Mesenchymal stem cell (in vitro differentiated cells and primary cell): ENCODE measurements at regions not wholly inside any gene's neighbourhood (a gene's known extent, or its start where the extent isn't known, plus 50 kb on each side); places are given as distances from the start of the nearest gene placed in this dataset.

Experiments used
- DNase-seq: peaks from one replicate; pipeline ENCODE4 v3.0.0-alpha.2; 2013
- H2AFZ ChIP-seq: one replicate; pipeline ENCODE4 v1.6.1; 2013; ENCODE audit warnings: low read depth, mild to moderate bottlenecking, control low read depth, inconsistent platforms, low read length, moderate library complexity
- H2AK5ac ChIP-seq: 2 replicates; pipeline ENCODE4 v1.6.1; 2013; ENCODE audit warnings: low read length, moderate library complexity, mild to moderate bottlenecking, inconsistent platforms; ENCODE audit not compliant: severe bottlenecking
- H2BK120ac ChIP-seq: one replicate; pipeline ENCODE4 v1.6.1; 2013; ENCODE audit warnings: low read depth, mild to moderate bottlenecking, inconsistent platforms, low read length, moderate library complexity
- H2BK12ac ChIP-seq, 2 experiments: one replicate each; pipeline ENCODE4 v1.6.1; 2013; ENCODE audit warnings: inconsistent platforms in 2 of 2, low read length in 2 of 2, mild to moderate bottlenecking in 2 of 2, moderate library complexity in 2 of 2, control low read depth in 1 of 2
- H2BK15ac ChIP-seq: one replicate; pipeline ENCODE4 v1.6.1; 2013; ENCODE audit warnings: mild to moderate bottlenecking, low read depth, inconsistent platforms; ENCODE audit not compliant: poor library complexity, severe bottlenecking
- H2BK5ac ChIP-seq: 2 replicates; pipeline ENCODE4 v1.6.1; 2013; ENCODE audit warnings: low read depth, mild to moderate bottlenecking, low read length, control low read depth, inconsistent platforms; ENCODE audit not compliant: poor library complexity, severe bottlenecking
- H3K14ac ChIP-seq, 2 experiments: one replicate each; pipeline ENCODE4 v1.6.1; 2013; ENCODE audit warnings: inconsistent platforms in 2 of 2, low read length in 2 of 2, control low read depth in 1 of 2, mild to moderate bottlenecking in 1 of 2, moderate library complexity in 1 of 2
- H3K18ac ChIP-seq, 2 experiments: one replicate each; pipeline ENCODE4 v1.6.1; 2013; ENCODE audit warnings: inconsistent platforms in 2 of 2, low read length in 2 of 2, control low read depth in 1 of 2, low read depth in 1 of 2, mild to moderate bottlenecking in 1 of 2
- H3K23ac ChIP-seq, 2 experiments: one replicate each; pipeline ENCODE4 v1.6.1; 2013; ENCODE audit warnings: inconsistent platforms in 2 of 2, low read length in 2 of 2, mild to moderate bottlenecking in 2 of 2, moderate library complexity in 2 of 2, control low read depth in 1 of 2
- H3K27ac ChIP-seq: 2 replicates; pipeline ENCODE4 v1.5.1; 2013; ENCODE audit warnings: mild to moderate bottlenecking, moderate library complexity, low read length, control low read depth, inconsistent platforms; ENCODE audit not compliant: poor library complexity, severe bottlenecking
- H3K27me3 ChIP-seq, 2 experiments: 2 replicates each; pipeline versions ENCODE4 v1.6.1 to v1.7.0; 2013; ENCODE audit warnings: low read length in 2 of 2, mild to moderate bottlenecking in 2 of 2, moderate library complexity in 2 of 2, control low read depth in 1 of 2, inconsistent platforms in 1 of 2; ENCODE audit not compliant: control insufficient read depth in 1 of 2, insufficient read depth in 1 of 2
- H3K36me3 ChIP-seq, 2 experiments: 2 replicates each; pipeline versions ENCODE4 v1.6.1 to v1.7.0; 2013; ENCODE audit warnings: low read length in 2 of 2, control low read depth in 1 of 2, inconsistent platforms in 1 of 2, low read depth in 1 of 2, mild to moderate bottlenecking in 1 of 2; ENCODE audit not compliant: insufficient read depth in 2 of 2, control insufficient read depth in 1 of 2
- H3K4ac ChIP-seq, 2 experiments: one replicate each; pipeline ENCODE4 v1.6.1; 2013; ENCODE audit warnings: inconsistent platforms in 2 of 2, low read length in 2 of 2, mild to moderate bottlenecking in 2 of 2, moderate library complexity in 2 of 2, control low read depth in 1 of 2, low read depth in 1 of 2
- H3K4me1 ChIP-seq: 2 replicates; pipeline ENCODE4 v1.6.1; 2013; ENCODE audit warnings: low read depth, low read length, control low read depth; ENCODE audit not compliant: control insufficient read depth, insufficient read depth
- H3K4me2 ChIP-seq: 2 replicates; pipeline ENCODE4 v1.6.1; 2013; ENCODE audit warnings: low read length, mild to moderate bottlenecking, inconsistent platforms; ENCODE audit not compliant: poor library complexity, severe bottlenecking
- H3K4me3 ChIP-seq, 2 experiments: 2 replicates each; pipeline versions ENCODE4 v1.5.1 to v1.7.0; 2013; ENCODE audit warnings: low read length in 2 of 2, mild to moderate bottlenecking in 2 of 2, control low read depth in 1 of 2, low read depth in 1 of 2; ENCODE audit not compliant: insufficient read depth in 1 of 2
- H3K79me1 ChIP-seq: replicated peaks from 2 replicates; pipeline ENCODE4 v1.6.1; 2013; ENCODE audit warnings: mild to moderate bottlenecking, control low read depth, low read length, inconsistent platforms; ENCODE audit not compliant: poor library complexity, severe bottlenecking
- H3K9ac ChIP-seq: 2 replicates; pipeline ENCODE4 v1.7.0; 2013; ENCODE audit warnings: mild to moderate bottlenecking, low read length, moderate library complexity
- H3K9me3 ChIP-seq: 2 replicates; pipeline ENCODE4 v1.7.0; 2013; ENCODE audit warnings: mild to moderate bottlenecking, low read length; ENCODE audit not compliant: control insufficient read depth
- H4K8ac ChIP-seq: one replicate; pipeline ENCODE4 v1.6.1; 2013; ENCODE audit warnings: inconsistent platforms, mild to moderate bottlenecking, low read length, moderate library complexity
- H4K91ac ChIP-seq: one replicate; pipeline ENCODE4 v1.6.1; 2013; ENCODE audit warnings: mild to moderate bottlenecking, low read length, inconsistent platforms
- WGBS: methylation state at CpG from one replicate; pipeline ENCODE4 v1.1.7; 2013; ENCODE audit warnings: mixed read lengths; 5-methylcytosine and 5-hydroxymethylcytosine counted together

DNA sequence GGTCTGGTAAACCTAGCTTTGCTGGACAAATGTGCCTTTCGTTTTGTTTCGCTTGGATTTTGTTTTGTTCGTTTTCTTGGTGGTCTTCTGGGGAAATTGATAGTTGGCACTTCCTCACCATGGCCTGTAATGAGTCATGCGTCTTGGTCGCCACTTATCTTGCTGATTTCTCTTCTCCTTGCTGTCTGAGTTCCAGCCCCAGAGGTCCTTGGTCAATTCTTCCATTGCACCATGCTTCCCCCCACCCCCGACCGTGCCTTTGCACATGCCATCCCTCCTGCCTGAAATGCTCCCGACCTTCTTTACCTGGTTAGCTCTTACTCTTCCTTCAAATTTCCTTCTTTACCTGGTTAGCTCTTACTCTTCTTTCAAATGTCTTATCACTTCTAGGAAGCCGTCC is 168.7 kb upstream of the MSX2 start:
- no peak overlapping the region for H2BK5ac ChIP-seq
- no peak overlapping the region for H2BK15ac ChIP-seq
- no peaks in the 10 kb centered on the region for H3K9me3 ChIP-seq
- H3K27me3 ChIP-seq = peaks cover 0 to 12% of the 10 kb centered on the region in 2 experiments
- WGBS = 81% methylated on average over 9 of the region's 9 CpGs
- H3K36me3 ChIP-seq = no peaks in the 10 kb centered on the region
- no peak overlapping the region for H2AFZ ChIP-seq
- H3K14ac ChIP-seq = no peak overlapping the region
- no peak for DNase-seq
- H2BK12ac ChIP-seq = no peak overlapping the region
- H4K91ac ChIP-seq = no peak overlapping the region
- H3K4me3 ChIP-seq = peak overlapping the region in 1 of 2 experiments; percentile 14
- no peaks in the 10 kb centered on the region for H3K79me1 ChIP-seq
- H3K9ac ChIP-seq = no peak overlapping the region
- no peak overlapping the region for H3K18ac ChIP-seq
- H3K27ac ChIP-seq = no peak overlapping the region
- H3K23ac ChIP-seq = no peak overlapping the region
- H2BK120ac ChIP-seq = no peak overlapping the region
- H2AK5ac ChIP-seq = no peak overlapping the region
- no peaks in the 10 kb centered on the region for H3K4me1 ChIP-seq
- no peak overlapping the region for H3K4ac ChIP-seq
- no peak overlapping the region for H3K4me2 ChIP-seq
- no peak overlapping the region for H4K8ac ChIP-seq

DNA sequence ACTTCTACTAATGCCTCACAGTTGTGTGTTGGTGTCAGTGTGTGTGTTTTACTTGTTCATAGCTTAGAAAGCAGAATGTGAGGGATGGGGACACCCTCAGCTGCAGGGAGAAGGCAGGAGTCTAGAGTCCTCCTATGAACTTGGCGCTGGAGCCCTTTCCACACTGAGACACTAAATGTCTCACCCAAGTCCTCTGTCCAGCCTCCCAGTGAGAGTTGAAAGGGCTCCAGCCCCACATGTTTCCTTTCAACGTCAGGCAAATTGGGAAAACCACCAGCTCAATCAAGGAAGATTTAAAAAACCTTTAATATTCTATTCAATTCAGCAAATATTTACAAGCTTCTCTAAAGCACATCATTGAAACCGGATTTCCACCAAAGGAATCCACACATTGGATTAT is 167.6 kb upstream of the MSX2 start:
- Histone ChIP-seq H3K4me1 (no peaks in the 10 kb centered on the region), H3K36me3 (no peaks in the 10 kb centered on the region)

GRCh38 chr5:174558190-174558589 is 166.2 kb upstream of the MSX2 start:
- Histone ChIP-seq H2AFZ (no peak overlapping the region), H2BK15ac (no peak overlapping the region), H4K91ac (no peak overlapping the region), H3K18ac (no peak overlapping the region), H3K14ac (no peak overlapping the region), H3K27me3 (peaks cover 0 to 18% of the 10 kb centered on the region in 2 experiments), H3K23ac (no peak overlapping the region), H3K9me3 (no peaks in the 10 kb centered on the region), H3K4ac (no peak overlapping the region), H2BK5ac (no peak overlapping the region), H4K8ac (no peak overlapping the region), H2BK12ac (no peak overlapping the region), H2AK5ac (no peak overlapping the region), H3K4me1 (no peaks in the 10 kb centered on the region), H3K9ac (no peak overlapping the region), H3K4me2 (no peak overlapping the region), H3K36me3 (no peaks in the 10 kb centered on the region), H2BK120ac (no peak overlapping the region), H3K27ac (no peak overlapping the region), H3K4me3 (no peak overlapping the region), H3K79me1 (no peaks in the 10 kb centered on the region)
- whole genome bisulfite sequencing = 97% methylated on average over 1 of the region's 1 CpG
- DNase-seq = no peak

More for the DNA sequence above, 167.6 kb upstream of the MSX2 start:
- no peak overlapping the region for H2BK5ac ChIP-seq
- H3K27ac ChIP-seq = no peak overlapping the region
- H3K79me1 ChIP-seq = no peaks in the 10 kb centered on the region
- H2BK12ac ChIP-seq = no peak overlapping the region
- H3K4me2 ChIP-seq = no peak overlapping the region
- no peak overlapping the region for H3K23ac ChIP-seq
- no peak for DNase-seq
- no peak overlapping the region for H3K4ac ChIP-seq
- H4K91ac ChIP-seq = no peak overlapping the region
- no peaks in the 10 kb centered on the region for H3K9me3 ChIP-seq
- no peak overlapping the region for H2AFZ ChIP-seq
- H3K18ac ChIP-seq = no peak overlapping the region
- no peak overlapping the region for H3K4me3 ChIP-seq
- no peak overlapping the region for H2BK120ac ChIP-seq
- no peak overlapping the region for H3K14ac ChIP-seq
- WGBS = 84% methylated on average over 3 of the region's 3 CpGs
- no peak overlapping the region for H2BK15ac ChIP-seq
- H3K27me3 ChIP-seq = peaks cover 0 to 18% of the 10 kb centered on the region in 2 experiments
- no peak overlapping the region for H2AK5ac ChIP-seq
- H3K9ac ChIP-seq = no peak overlapping the region
- no peak overlapping the region for H4K8ac ChIP-seq

GRCh38 chr5:174559141-174559540 is 165.2 kb upstream of the MSX2 start:
- Histone ChIP-seq H3K27ac (peak overlapping the region; percentile 26), H3K79me1 (no peaks in the 10 kb centered on the region), H3K36me3 (no peaks in the 10 kb centered on the region), H3K18ac (no peak overlapping the region), H3K4me1 (no peaks in the 10 kb centered on the region), H2BK15ac (no peak overlapping the region), H4K8ac (no peak overlapping the region), H4K91ac (no peak overlapping the region), H2BK12ac (peak overlapping the region in 1 of 2 experiments; percentile 54), H3K4me2 (no peak overlapping the region), H3K23ac (no peak overlapping the region), H2BK5ac (no peak overlapping the region), H3K4ac (no peak overlapping the region), H3K27me3 (peaks cover 0 to 18% of the 10 kb centered on the region in 2 experiments), H2BK120ac (no peak overlapping the region), H2AFZ (no peak overlapping the region), H2AK5ac (no peak overlapping the region), H3K9ac (no peak overlapping the region), H3K14ac (no peak overlapping the region), H3K9me3 (no peaks in the 10 kb centered on the region), H3K4me3 (no peak overlapping the region)
- WGBS = 65% methylated on average over 3 of the region's 3 CpGs
- no peak for DNase-seq
